NB4 (cell line): ENCODE measurements at regions not wholly inside any gene's neighbourhood (a gene's known extent, or its start where the extent isn't known, plus 50 kb on each side); places are given as distances from the start of the nearest gene placed in this dataset.

Experiments
- MAX ChIP-seq: IDR thresholded peaks from 2 replicates; pipeline ENCODE4 v1.6.1; 2011; ENCODE audit warnings: low read depth, low read length
- MYC ChIP-seq: IDR thresholded peaks from 2 replicates; pipeline ENCODE4 v1.6.1; 2011; ENCODE audit warnings: low read depth, low read length
- POLR2A ChIP-seq: IDR thresholded peaks from 2 replicates; pipeline ENCODE4 v1.6.1; 2011; ENCODE audit warnings: mild to moderate bottlenecking; ENCODE audit not compliant: insufficient read length; ENCODE audit errors: extremely low read depth
- TF ChIP-seq, protein P1 (sequence below): IDR thresholded peaks from one replicate; pipeline ENCODE4 v1.5.1; 2012; ENCODE audit warnings: low read depth, low read length

DNA sequence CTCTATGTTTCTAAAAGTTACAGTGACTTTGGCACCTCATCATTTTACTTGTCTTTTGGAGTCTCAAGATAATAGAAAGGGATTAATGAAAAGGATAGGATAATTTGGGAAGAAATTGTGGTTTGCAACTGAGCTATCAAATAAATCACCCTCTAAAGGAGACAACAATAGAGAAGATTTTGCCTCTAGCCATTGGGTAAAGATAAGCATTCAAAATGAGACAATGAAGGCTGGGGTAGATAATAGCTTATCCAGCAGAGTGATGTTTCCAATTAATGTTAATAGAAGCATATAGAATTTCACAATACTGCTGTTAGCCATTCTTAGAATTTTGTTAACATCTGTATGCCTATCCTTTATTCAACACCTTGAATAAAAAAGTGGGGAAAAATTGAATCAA lies 1177.6 kb downstream of the ADGRL3 start:
- TF ChIP-seq, protein P1, sequence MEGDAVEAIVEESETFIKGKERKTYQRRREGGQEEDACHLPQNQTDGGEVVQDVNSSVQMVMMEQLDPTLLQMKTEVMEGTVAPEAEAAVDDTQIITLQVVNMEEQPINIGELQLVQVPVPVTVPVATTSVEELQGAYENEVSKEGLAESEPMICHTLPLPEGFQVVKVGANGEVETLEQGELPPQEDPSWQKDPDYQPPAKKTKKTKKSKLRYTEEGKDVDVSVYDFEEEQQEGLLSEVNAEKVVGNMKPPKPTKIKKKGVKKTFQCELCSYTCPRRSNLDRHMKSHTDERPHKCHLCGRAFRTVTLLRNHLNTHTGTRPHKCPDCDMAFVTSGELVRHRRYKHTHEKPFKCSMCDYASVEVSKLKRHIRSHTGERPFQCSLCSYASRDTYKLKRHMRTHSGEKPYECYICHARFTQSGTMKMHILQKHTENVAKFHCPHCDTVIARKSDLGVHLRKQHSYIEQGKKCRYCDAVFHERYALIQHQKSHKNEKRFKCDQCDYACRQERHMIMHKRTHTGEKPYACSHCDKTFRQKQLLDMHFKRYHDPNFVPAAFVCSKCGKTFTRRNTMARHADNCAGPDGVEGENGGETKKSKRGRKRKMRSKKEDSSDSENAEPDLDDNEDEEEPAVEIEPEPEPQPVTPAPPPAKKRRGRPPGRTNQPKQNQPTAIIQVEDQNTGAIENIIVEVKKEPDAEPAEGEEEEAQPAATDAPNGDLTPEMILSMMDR = no peak
- TF ChIP-seq POLR2A = no peak
- no peak for TF ChIP-seq MAX
- TF ChIP-seq MYC = no peak
